ENCODE measurements at regions not wholly inside any gene's neighbourhood (a gene's known extent, or its start where the extent isn't known, plus 50 kb on each side); places are given as distances from the start of the nearest gene placed in this dataset.

- no peak for TF ChIP-seq CBX3 (IDR thresholded peaks at IDR 0.05; ENCODE audit: borderline replicate concordance, low read depth)
- no peak for TF ChIP-seq SP1 (IDR thresholded peaks at IDR 0.05; ENCODE audit: low read depth, low read length)
- TF ChIP-seq ZNF622 (IDR thresholded peaks at IDR 0.05): no peak
- no peak for TF ChIP-seq ATF3 (IDR thresholded peaks at IDR 0.05; ENCODE audit: borderline replicate concordance, extremely low read depth, low read depth, low read length)
These were observed 253.0 kb downstream of the DEPDC1B start for GRCh38 chr5:60446917-60447316.
